ENCODE measurements at regions not wholly inside any gene's neighbourhood (a gene's known extent, or its start where the extent isn't known, plus 50 kb on each side); places are given as distances from the start of the nearest gene placed in this dataset.
"Not testable (repeated sequence)": the region's sequence is repeated elsewhere in the genome, so short reads cannot be mapped to it uniquely, and the experiment has no call there.

- no peak overlapping the region for H3K27ac Mint-ChIP-seq (ENCODE audit: unreplicated experiment)
- H3K9me3 Mint-ChIP-seq (ENCODE audit: unreplicated experiment): no peaks in the 10 kb centered on the region
- no peaks in the 10 kb centered on the region for H3K4me1 Mint-ChIP-seq (ENCODE audit: low read depth, unreplicated experiment)
- no peak overlapping the region for H3K4me3 Mint-ChIP-seq (ENCODE audit: unreplicated experiment)
- DNase-seq: no peak
- no peak for TF ChIP-seq CTCF (IDR thresholded peaks at IDR 0.05; ENCODE audit: partially characterized antibody, unreplicated experiment)
- no peaks in the 10 kb centered on the region for H3K27me3 Mint-ChIP-seq (ENCODE audit: unreplicated experiment)
- no peaks in the 10 kb centered on the region for H3K36me3 Mint-ChIP-seq (ENCODE audit: unreplicated experiment)
Observed at GRCh38 chr2:166700079-166700478, 188.2 kb upstream of the XIRP2 start.

- DNase-seq: no peak
- Mint-ChIP-seq H3K27ac (ENCODE audit: unreplicated experiment) (no peak overlapping the region), H3K4me3 (ENCODE audit: unreplicated experiment) (no peak overlapping the region), H3K4me1 (ENCODE audit: low read depth, unreplicated experiment) (no peaks in the 10 kb centered on the region), H3K9me3 (ENCODE audit: unreplicated experiment) (no peaks in the 10 kb centered on the region), H3K27me3 (ENCODE audit: unreplicated experiment) (no peaks in the 10 kb centered on the region), H3K36me3 (ENCODE audit: unreplicated experiment) (no peaks in the 10 kb centered on the region)
- no peak for TF ChIP-seq CTCF (IDR thresholded peaks at IDR 0.05; ENCODE audit: partially characterized antibody, unreplicated experiment)
Observed at GRCh38 chr2:166695154-166695553, 193.1 kb upstream of the XIRP2 start.

- H3K4me1 Mint-ChIP-seq (ENCODE audit: low read depth, unreplicated experiment); DNase-seq; H3K27ac Mint-ChIP-seq (ENCODE audit: unreplicated experiment); H3K9me3 Mint-ChIP-seq (ENCODE audit: unreplicated experiment); H3K36me3 Mint-ChIP-seq (ENCODE audit: unreplicated experiment); H3K27me3 Mint-ChIP-seq (ENCODE audit: unreplicated experiment); H3K4me3 Mint-ChIP-seq (ENCODE audit: unreplicated experiment): not testable (repeated sequence)
Observed at GRCh38 chr2:166686057-166686456, 192.0 kb upstream of the SCN7A start.

- no peaks in the 10 kb centered on the region for H3K4me1 Mint-ChIP-seq (ENCODE audit: low read depth, unreplicated experiment)
- no peak overlapping the region for H3K27ac Mint-ChIP-seq (ENCODE audit: unreplicated experiment)
- TF ChIP-seq CTCF (IDR thresholded peaks at IDR 0.05; ENCODE audit: partially characterized antibody, unreplicated experiment): no peak
- no peaks in the 10 kb centered on the region for H3K27me3 Mint-ChIP-seq (ENCODE audit: unreplicated experiment)
- H3K9me3 Mint-ChIP-seq (ENCODE audit: unreplicated experiment): no peaks in the 10 kb centered on the region
- no peak overlapping the region for H3K4me3 Mint-ChIP-seq (ENCODE audit: unreplicated experiment)
- DNase-seq: no peak
- no peaks in the 10 kb centered on the region for H3K36me3 Mint-ChIP-seq (ENCODE audit: unreplicated experiment)
Observed at GRCh38 chr2:166677996-166678395, 183.9 kb upstream of the SCN7A start.

GRCh38 chr2:166676716-166677115 lies 182.7 kb upstream of the SCN7A start:
- no peak for DNase-seq
- Mint-ChIP-seq H3K4me3 (ENCODE audit: unreplicated experiment) (no peak overlapping the region), H3K36me3 (ENCODE audit: unreplicated experiment) (no peaks in the 10 kb centered on the region), H3K9me3 (ENCODE audit: unreplicated experiment) (no peaks in the 10 kb centered on the region), H3K27me3 (ENCODE audit: unreplicated experiment) (no peaks in the 10 kb centered on the region), H3K27ac (ENCODE audit: unreplicated experiment) (no peak overlapping the region), H3K4me1 (ENCODE audit: low read depth, unreplicated experiment) (no peaks in the 10 kb centered on the region)
- no peak for TF ChIP-seq CTCF (IDR thresholded peaks at IDR 0.05; ENCODE audit: partially characterized antibody, unreplicated experiment)

DNA sequence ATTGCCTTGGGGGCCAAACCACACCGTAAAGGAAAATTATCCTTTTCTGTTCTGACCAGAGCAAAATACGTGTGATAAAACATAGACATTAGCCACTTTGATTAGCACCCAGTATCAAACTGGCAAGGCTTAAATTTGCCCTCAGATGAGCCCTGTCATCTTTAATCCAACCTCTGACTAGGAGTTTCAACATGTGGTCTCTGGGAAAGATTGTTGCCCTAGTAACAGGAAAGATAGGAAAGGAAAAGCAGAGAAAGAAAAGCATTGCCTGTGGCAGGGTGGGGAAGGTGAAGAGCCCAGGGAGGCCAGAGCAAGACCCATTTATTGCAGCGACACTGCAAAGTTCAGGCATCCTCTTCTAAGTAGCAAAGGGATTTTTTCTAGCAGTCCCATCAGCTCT lies 181.5 kb upstream of the SCN7A start:
- TF ChIP-seq CTCF (IDR thresholded peaks at IDR 0.05; ENCODE audit: partially characterized antibody, unreplicated experiment): no peak
- no peaks in the 10 kb centered on the region for H3K9me3 Mint-ChIP-seq (ENCODE audit: unreplicated experiment)
- no peak overlapping the region for H3K27ac Mint-ChIP-seq (ENCODE audit: unreplicated experiment)
- H3K4me3 Mint-ChIP-seq (ENCODE audit: unreplicated experiment): no peak overlapping the region
- H3K4me1 Mint-ChIP-seq (ENCODE audit: low read depth, unreplicated experiment): no peaks in the 10 kb centered on the region
- DNase-seq: no peak
- no peaks in the 10 kb centered on the region for H3K27me3 Mint-ChIP-seq (ENCODE audit: unreplicated experiment)
- H3K36me3 Mint-ChIP-seq (ENCODE audit: unreplicated experiment): no peaks in the 10 kb centered on the region
